GM10248 (cell line): ENCODE measurements at regions not wholly inside any gene's neighbourhood (a gene's known extent, or its start where the extent isn't known, plus 50 kb on each side); places are given as distances from the start of the nearest gene placed in this dataset.

Experiments used
- CTCF ChIA-PET: fragments of 300-600 bp; sonication (Branson Sonifier 250); formaldehyde crosslinking; extraction: SDS; loops from one replicate; lab custom pipeline; 2021; ENCODE audit warnings: antibody characterized with exemption; lab: Yijun Ruan, JAX
- POLR2A ChIA-PET: fragments of 350-650 bp; sonication (Branson Sonifier 250); formaldehyde crosslinking; extraction: SDS; loops from one replicate; lab custom pipeline; 2020; ENCODE audit warnings: antibody characterized with exemption; lab: Yijun Ruan, JAX
- DNase-seq: peaks from one replicate; pipeline ENCODE4 v3.0.0; 2012; ENCODE audit errors: extremely low spot score
- CTCF ChIP-seq: IDR thresholded peaks from 2 replicates; pipeline ENCODE4 v1.5.1; 2012; ENCODE audit warnings: mild to moderate bottlenecking, low read depth; ENCODE audit errors: extremely low read depth, missing control alignments, control extremely low read depth

DNA sequence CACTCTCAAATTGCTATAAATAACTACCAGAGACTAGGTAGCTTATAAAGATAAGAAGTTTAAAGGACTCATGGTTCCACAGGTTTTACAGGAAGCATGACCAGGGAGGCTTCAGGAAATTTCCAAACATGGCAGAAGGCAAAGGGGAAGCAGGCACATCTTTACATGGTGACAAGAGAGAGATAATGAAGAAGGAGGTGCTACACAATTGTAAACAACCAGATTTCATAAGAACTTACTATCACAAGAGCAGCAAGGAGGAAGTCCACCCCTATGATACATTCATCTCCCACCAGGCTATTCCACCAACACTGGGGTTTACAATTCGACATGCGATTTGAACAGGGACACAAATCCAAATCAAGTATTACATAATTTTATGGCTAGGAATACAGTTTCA, 257.7 kb downstream of the BTG1 start:
- POLR2A ChIA-PET, result no interaction called here
- DNase-seq, result no peak
- CTCF ChIA-PET, result interaction anchor here (1.5 to 1.9 kb wide), 3 partner anchors 10 to 34 kb away, joined by 3 to 5 read pairs (median 4); no protein-coding TSS in a partner anchor
- no peak for TF ChIP-seq CTCF

DNA sequence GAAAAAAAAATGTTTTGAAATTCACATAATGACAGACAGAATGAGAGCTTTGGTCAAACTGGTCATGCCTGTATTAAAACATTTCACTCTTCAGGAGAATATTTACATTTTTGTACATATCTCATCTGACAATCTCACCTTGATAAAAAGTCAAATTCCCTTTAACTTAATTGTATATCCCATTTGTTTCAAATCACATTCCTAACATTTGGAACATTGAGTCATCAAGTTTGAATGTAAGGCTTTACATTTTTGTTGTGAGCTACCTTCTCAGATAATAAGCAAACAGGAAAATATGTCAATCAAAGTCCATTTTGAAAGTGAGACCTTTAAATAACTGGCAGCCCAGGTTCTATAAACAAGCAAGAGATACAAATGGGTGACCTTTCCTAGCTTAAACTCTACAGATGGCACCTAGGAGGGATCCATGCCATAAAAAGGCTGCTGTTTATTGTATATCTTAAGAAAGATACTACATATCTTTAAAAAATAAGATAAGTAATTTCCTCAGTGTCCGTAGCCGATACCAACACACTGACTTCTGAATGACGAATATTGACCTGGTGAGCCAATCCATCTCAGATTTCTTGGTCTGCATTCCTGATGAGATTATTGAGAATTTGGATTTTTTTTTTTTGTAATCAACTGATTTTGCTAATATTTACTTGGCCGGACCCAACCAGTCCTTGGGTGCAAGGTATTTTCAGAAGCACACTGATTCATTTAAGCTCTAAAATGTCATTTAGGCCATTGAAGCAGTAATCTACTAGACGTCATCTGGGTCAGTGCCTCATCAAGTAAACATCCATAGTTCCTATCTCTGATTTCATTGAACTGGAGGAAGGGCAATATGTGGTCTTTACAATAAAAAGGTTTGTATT, 259.6 kb downstream of the BTG1 start:
- TF ChIP-seq CTCF, result no peak
- CTCF ChIA-PET, result interaction anchor here (1.0 kb wide), 1 partner anchor 8 kb away, joined by 4 read pairs; no protein-coding TSS in a partner anchor
- no peak for DNase-seq
- POLR2A ChIA-PET, result no interaction called here

GRCh38 chr12:91884230-91884629, 261.4 kb downstream of the BTG1 start:
- ChIA-PET POLR2A (no interaction called here), CTCF (interaction anchor here (1.3 to 1.5 kb wide), 3 partner anchors 8 to 25 kb away, joined by 3 to 5 read pairs (median 3); no protein-coding TSS in a partner anchor)
- TF ChIP-seq CTCF, result no peak
- DNase-seq, result no peak

GRCh38 chr12:91883811-91884210, 261.8 kb downstream of the BTG1 start:
- POLR2A ChIA-PET, result no interaction called here
- CTCF ChIA-PET, result interaction anchor here (1.3 to 1.5 kb wide), 4 partner anchors 8 to 33 kb away, joined by 3 to 5 read pairs (median 3); no protein-coding TSS in a partner anchor
- no peak for TF ChIP-seq CTCF

DNA sequence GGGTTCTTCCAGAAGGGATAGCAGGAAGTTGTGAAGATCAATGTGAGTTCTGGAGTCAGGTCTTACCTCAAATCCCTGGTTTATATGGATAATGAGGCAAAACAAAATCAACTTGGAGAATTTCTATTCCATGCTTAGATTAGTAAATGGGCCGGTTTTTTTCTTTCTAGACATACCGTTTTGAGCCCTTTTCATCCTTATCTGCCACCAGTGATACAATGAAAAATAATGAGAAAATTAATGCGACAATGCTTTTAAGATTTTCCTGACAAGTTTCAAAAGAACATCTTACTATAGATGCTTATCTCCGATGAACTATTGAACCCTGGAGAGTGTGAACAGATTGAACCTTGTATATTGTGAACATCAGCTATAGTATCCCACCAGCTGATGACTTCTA, 262.7 kb downstream of the BTG1 start:
- DNase-seq, result no peak
- TF ChIP-seq CTCF, result no peak
- POLR2A ChIA-PET, result no interaction called here
- CTCF ChIA-PET, result interaction anchor here (1.3 to 2.0 kb wide), 4 partner anchors 11 to 33 kb away, joined by 3 to 5 read pairs (median 4); no protein-coding TSS in a partner anchor

More at GRCh38 chr12:91883811-91884210, 261.8 kb downstream of the BTG1 start:
- no peak for DNase-seq

GRCh38 chr12:91880528-91880927, 265.1 kb downstream of the BTG1 start:
- ChIA-PET CTCF (interaction anchor here (0.8 kb wide), 1 partner anchor 69 kb away, joined by 3 read pairs; no protein-coding TSS in a partner anchor), POLR2A (no interaction called here)
- no peak for DNase-seq
- TF ChIP-seq CTCF, result no peak
